H9 (cell line): ENCODE measurements at regions not wholly inside any gene's neighbourhood (a gene's known extent, or its start where the extent isn't known, plus 50 kb on each side); places are given as distances from the start of the nearest gene placed in this dataset.

ENCODE experiments used
- DNase-seq: peaks from one replicate; pipeline ENCODE4 v3.0.0-alpha.2; 2017
- H2AFZ ChIP-seq: one replicate; pipeline ENCODE4 v1.6.1; 2013; ENCODE audit warnings: mild to moderate bottlenecking, low read length, control low read depth, moderate library complexity
- H2AK5ac ChIP-seq: 2 replicates; pipeline ENCODE4 v1.6.1; 2013; ENCODE audit warnings: low read length, control low read depth, mixed read lengths; ENCODE audit not compliant: insufficient read length
- H2BK120ac ChIP-seq: one replicate; pipeline ENCODE4 v1.6.1; 2013; ENCODE audit warnings: low read depth, mild to moderate bottlenecking, low read length, control low read depth, inconsistent platforms; ENCODE audit not compliant: poor library complexity, severe bottlenecking
- H2BK12ac ChIP-seq: 2 replicates; pipeline ENCODE4 v1.6.1; 2013; ENCODE audit warnings: low read length, control low read depth, mixed read lengths, low read depth; ENCODE audit not compliant: insufficient read length
- H2BK15ac ChIP-seq: 2 replicates; pipeline ENCODE4 v1.6.1; 2013; ENCODE audit warnings: low read depth, low read length, control low read depth
- H2BK20ac ChIP-seq: one replicate; pipeline ENCODE4 v1.6.1; 2013; ENCODE audit warnings: low read depth, mild to moderate bottlenecking, low read length, control low read depth, inconsistent platforms; ENCODE audit not compliant: poor library complexity, severe bottlenecking
- H2BK5ac ChIP-seq: 2 replicates; pipeline ENCODE4 v1.6.1; 2013; ENCODE audit warnings: low read length, control low read depth, mixed read lengths; ENCODE audit not compliant: insufficient read length
- H3K14ac ChIP-seq: 2 replicates; pipeline ENCODE4 v1.6.1; 2013; ENCODE audit warnings: low read length, control low read depth; ENCODE audit not compliant: insufficient read depth
- H3K18ac ChIP-seq: 2 replicates; pipeline ENCODE4 v1.6.1; 2013; ENCODE audit warnings: low read depth, mild to moderate bottlenecking, mixed read lengths, low read length, control low read depth; ENCODE audit not compliant: insufficient read length
- H3K23ac ChIP-seq: 2 replicates; pipeline ENCODE4 v1.6.1; 2013; ENCODE audit warnings: low read length, control low read depth, mixed read lengths, low read depth; ENCODE audit not compliant: insufficient read length
- H3K23me2 ChIP-seq: 2 replicates; pipeline ENCODE4 v1.6.1; 2013; ENCODE audit warnings: low read depth, mild to moderate bottlenecking, mixed read lengths, low read length, control low read depth; ENCODE audit not compliant: insufficient read length, poor library complexity, severe bottlenecking
- H3K27ac ChIP-seq: 2 replicates; pipeline ENCODE4 v1.5.1; 2013; ENCODE audit warnings: low read length, control low read depth, mixed read lengths, low read depth; ENCODE audit not compliant: insufficient read length
- H3K27me3 ChIP-seq: 2 replicates; pipeline ENCODE4 v1.6.1; 2013; ENCODE audit warnings: low read length, control low read depth, inconsistent platforms; ENCODE audit not compliant: insufficient read depth
- H3K4ac ChIP-seq: 2 replicates; pipeline ENCODE4 v1.6.1; 2013; ENCODE audit warnings: low read depth, mild to moderate bottlenecking, control low read depth, inconsistent platforms, low read length, moderate library complexity
- H3K4me1 ChIP-seq: 2 replicates; pipeline ENCODE4 v1.6.1; 2013; ENCODE audit warnings: low read length, control low read depth, inconsistent platforms; ENCODE audit not compliant: insufficient read depth
- H3K4me2 ChIP-seq: 2 replicates; pipeline ENCODE4 v1.6.1; 2013; ENCODE audit warnings: low read length, control low read depth, mixed read lengths; ENCODE audit not compliant: insufficient read length, insufficient read depth
- H3K56ac ChIP-seq: 2 replicates; pipeline ENCODE4 v1.6.1; 2013; ENCODE audit warnings: low read depth, mild to moderate bottlenecking, mixed read lengths, low read length, control low read depth; ENCODE audit not compliant: insufficient read length
- H3K79me1 ChIP-seq: 2 replicates; pipeline ENCODE4 v1.6.1; 2013; ENCODE audit warnings: low read depth, mild to moderate bottlenecking, moderate library complexity, low read length, control low read depth, inconsistent platforms; ENCODE audit not compliant: insufficient read depth, poor library complexity, severe bottlenecking
- H3K79me2 ChIP-seq: 2 replicates; pipeline ENCODE4 v1.6.1; 2013; ENCODE audit warnings: low read length, control low read depth, inconsistent platforms; ENCODE audit not compliant: insufficient read depth
- H3K9ac ChIP-seq: 2 replicates; pipeline ENCODE4 v1.6.1; 2013; ENCODE audit warnings: low read length, control low read depth, mixed read lengths; ENCODE audit not compliant: insufficient read length; ENCODE audit errors: extremely low read depth
- H3K9me3 ChIP-seq: one replicate; pipeline ENCODE4 v1.6.1; 2013; ENCODE audit warnings: low read depth, low read length, inconsistent platforms; ENCODE audit not compliant: control insufficient read depth
- H3T11ph ChIP-seq: one replicate; pipeline ENCODE4 v1.6.1; 2013; ENCODE audit warnings: mild to moderate bottlenecking, low read length, control low read depth, inconsistent platforms
- H4K20me1 ChIP-seq: one replicate; pipeline ENCODE4 v1.6.1; 2013; ENCODE audit not compliant: control insufficient read depth, insufficient read length, insufficient read depth
- H4K5ac ChIP-seq: 2 replicates; pipeline ENCODE4 v1.6.1; 2013; ENCODE audit warnings: low read depth, mild to moderate bottlenecking, mixed read lengths, low read length, control low read depth; ENCODE audit not compliant: insufficient read length
- H4K8ac ChIP-seq: replicated peaks from 2 replicates; pipeline ENCODE4 v1.6.1; 2013; ENCODE audit warnings: low read length, control low read depth, mixed read lengths, low read depth; ENCODE audit not compliant: insufficient read length
- H4K91ac ChIP-seq: 2 replicates; pipeline ENCODE4 v1.6.1; 2013; ENCODE audit warnings: low read depth, mild to moderate bottlenecking, moderate library complexity, mixed read lengths, low read length, control low read depth; ENCODE audit not compliant: insufficient read length
- H3K27ac Mint-ChIP-seq, 3 experiments: 2 replicates in 2 of 3; 3 replicates in 1 of 3; pipeline ENCODE4 v1.8.0; 2020 to 2021; ENCODE audit warnings: mixed read lengths in 3 of 3, mild to moderate bottlenecking in 1 of 3, moderate library complexity in 1 of 3
- H3K27me3 Mint-ChIP-seq: 2 replicates; pipeline ENCODE4 v1.8.0; 2021; ENCODE audit warnings: low read depth, mild to moderate bottlenecking, moderate library complexity, mixed read lengths
- H3K36me3 Mint-ChIP-seq, 3 experiments: 2 replicates in 2 of 3; 3 replicates in 1 of 3; pipeline ENCODE4 v1.8.0; 2020 to 2021; ENCODE audit warnings: low read depth in 3 of 3, mixed read lengths in 3 of 3; ENCODE audit not compliant: insufficient read depth in 1 of 3
- H3K4me1 Mint-ChIP-seq, 2 experiments: 2 replicates each; pipeline ENCODE4 v1.8.0; 2020; ENCODE audit warnings: mixed read lengths in 2 of 2
- H3K4me3 Mint-ChIP-seq, 2 experiments: 2 replicates in 1 of 2; 3 replicates in 1 of 2; pipeline ENCODE4 v1.8.0; 2020 to 2021; ENCODE audit warnings: mild to moderate bottlenecking in 2 of 2, mixed read lengths in 2 of 2, moderate library complexity in 1 of 2
- H3K9me3 Mint-ChIP-seq, 2 experiments: 2 replicates in 1 of 2; 3 replicates in 1 of 2; pipeline ENCODE4 v1.8.0; 2020; ENCODE audit warnings: mild to moderate bottlenecking in 2 of 2, mixed read lengths in 2 of 2, moderate library complexity in 1 of 2
- CTCF ChIP-seq: fragments of 200-600 bp; sonication (generic); conservative IDR thresholded peaks from 3 replicates; pipeline ENCODE4 v1.8.0; 2021; ENCODE audit warnings: antibody characterized with exemption, mild to moderate bottlenecking
- WGBS: extraction: QIAGEN DNeasy Blood & Tissue Kit; methylation state at CpG from one replicate; pipeline ENCODE4 v1.1.7; 2013; ENCODE audit warnings: missing lambda C conversion rate, low lambda C conversion rate, mixed read lengths; ENCODE audit not compliant: insufficient read length; ENCODE audit errors: extremely low coverage; 5-methylcytosine and 5-hydroxymethylcytosine counted together

- H4K8ac ChIP-seq: no peak overlapping the region
- Mint-ChIP-seq H3K36me3 (peaks cover 10 to 24% (median 16%) of the 10 kb centered on the region in 3 experiments; a peak in 6 of 7 replicates), H3K9me3 (peaks cover 14 to 23% of the 10 kb centered on the region in 2 experiments), H3K27ac (no peak overlapping the region), H3K4me1 (0 out of 4 replicates have a peak, but pooled peaks cover 0 to 2% of the 10 kb centered on the region in 2 experiments), H3K27me3 (no peaks in the 10 kb centered on the region), H3K4me3 (no peak overlapping the region)
- H2BK12ac ChIP-seq: no peak overlapping the region
- no peak for DNase-seq
- no peak overlapping the region for H2AK5ac ChIP-seq
- no peak overlapping the region for H3T11ph ChIP-seq
- no peak overlapping the region for H3K4ac ChIP-seq
- H3K9me3 ChIP-seq: no peaks in the 10 kb centered on the region
- no peak for TF ChIP-seq CTCF
- no peak overlapping the region for H4K91ac ChIP-seq
- no peaks in the 10 kb centered on the region for H3K27me3 ChIP-seq
- H3K56ac ChIP-seq: no peak overlapping the region
- H2BK5ac ChIP-seq: no peak overlapping the region
- no peak overlapping the region for H4K5ac ChIP-seq
- H3K9ac ChIP-seq: no peak overlapping the region
- no peak overlapping the region for H3K14ac ChIP-seq
- no peaks in the 10 kb centered on the region for H3K79me1 ChIP-seq
- no CpG with 5 or more reads among the region's 4 CpGs for WGBS
- H3K23me2 ChIP-seq: no peaks in the 10 kb centered on the region
- H3K4me2 ChIP-seq: no peak overlapping the region
- H3K18ac ChIP-seq: no peak overlapping the region
- H2BK15ac ChIP-seq: no peak overlapping the region
- no peaks in the 10 kb centered on the region for H3K79me2 ChIP-seq
- no peak overlapping the region for H3K27ac ChIP-seq
- H3K23ac ChIP-seq: no peak overlapping the region
- no peak overlapping the region for H2AFZ ChIP-seq
- H2BK20ac ChIP-seq: no peak overlapping the region
- H2BK120ac ChIP-seq: no peak overlapping the region
- H3K4me1 ChIP-seq: no peaks in the 10 kb centered on the region
- H4K20me1 ChIP-seq: no peaks in the 10 kb centered on the region
Measured at GRCh38 chr1:168453056-168453455, 90.7 kb downstream of the XCL2 start.
